A204.1 (cell line): ENCODE measurements at regions not wholly inside any gene's neighbourhood (a gene's known extent, or its start where the extent isn't known, plus 50 kb on each side); places are given as distances from the start of the nearest gene placed in this dataset.

Experiments
- FAIRE-seq: peaks from 2 replicates; lab custom pipeline; 2012; peaks lifted over from hg19 to GRCh38; lab: Jason Lieb, UNC

GRCh38 chr2:7210712-7211111, 293.5 kb downstream of the RNF144A start:
- no peak for FAIRE-seq

- FAIRE-seq = no peak
Measured at GRCh38 chr2:7225848-7226247, 308.6 kb downstream of the RNF144A start.

- no peak for FAIRE-seq
Measured at GRCh38 chr2:7226501-7226900, 309.3 kb downstream of the RNF144A start.

- no peak for FAIRE-seq
Measured at GRCh38 chr2:7233126-7233525, 315.9 kb downstream of the RNF144A start.

- FAIRE-seq = no peak
Measured at GRCh38 chr2:7237466-7237865, 320.3 kb downstream of the RNF144A start.

- FAIRE-seq = no peak
Measured at GRCh38 chr2:7239078-7239477, 321.9 kb downstream of the RNF144A start.

GRCh38 chr2:7241041-7241745, 324.0 kb downstream of the RNF144A start:
- FAIRE-seq = no peak

- FAIRE-seq = no peak
Measured at GRCh38 chr2:7242189-7242867, 325.1 kb downstream of the RNF144A start.

GRCh38 chr2:7243276-7243675, 326.1 kb downstream of the RNF144A start:
- no peak for FAIRE-seq

- no peak for FAIRE-seq
Measured at GRCh38 chr2:7256377-7256776, 339.2 kb downstream of the RNF144A start.

- FAIRE-seq = no peak
Measured at GRCh38 chr2:7262727-7263126, 345.5 kb downstream of the RNF144A start.

GRCh38 chr2:7264791-7265190, 347.6 kb downstream of the RNF144A start:
- no peak for FAIRE-seq

- FAIRE-seq = no peak
Measured at GRCh38 chr2:7265286-7265685, 348.1 kb downstream of the RNF144A start.

- FAIRE-seq = no peak
Measured at GRCh38 chr2:7269106-7269643, 352.0 kb downstream of the RNF144A start.

GRCh38 chr2:7270011-7270431, 352.8 kb downstream of the RNF144A start:
- no peak for FAIRE-seq

GRCh38 chr2:7272210-7272609, 355.0 kb downstream of the RNF144A start:
- FAIRE-seq = no peak

GRCh38 chr2:7278984-7279383, 361.8 kb downstream of the RNF144A start:
- no peak for FAIRE-seq

GRCh38 chr2:7279421-7279949, 362.3 kb downstream of the RNF144A start:
- no peak for FAIRE-seq

GRCh38 chr2:7280790-7281189, 363.6 kb downstream of the RNF144A start:
- FAIRE-seq = no peak

GRCh38 chr2:7281231-7282201, 364.3 kb downstream of the RNF144A start:
- FAIRE-seq = no peak

- FAIRE-seq = no peak
Measured at GRCh38 chr2:7286120-7286519, 368.9 kb downstream of the RNF144A start.

GRCh38 chr2:7288484-7288883, 371.3 kb downstream of the RNF144A start:
- FAIRE-seq = no peak
